Tibial nerve (tissue), 3 donors: ENCODE measurements at regions not wholly inside any gene's neighbourhood (a gene's known extent, or its start where the extent isn't known, plus 50 kb on each side); places are given as distances from the start of the nearest gene placed in this dataset.
"Not testable (repeated sequence)": the region's sequence is repeated elsewhere in the genome, so short reads cannot be mapped to it uniquely, and the experiment has no call there.

ENCODE experiments used
- CTCF ChIP-seq, 5 experiments: fragments of 200-600 bp in 3 of 5; fragments of 450-650 bp in 2 of 5; sonication (generic) in 3 of 5; IDR thresholded peaks; one replicate each; pipeline ENCODE4 v1.5.1; 2016 to 2019; ENCODE audit warnings: antibody characterized with exemption in 5 of 5, mild to moderate bottlenecking in 3 of 5, moderate library complexity in 2 of 5
- POLR2A ChIP-seq, 2 donors: fragments of 450-650 bp; IDR thresholded peaks; one replicate each; pipeline ENCODE4 v1.6.1; 2017; ENCODE audit warnings: antibody characterized with exemption in 2 of 2, mild to moderate bottlenecking in 2 of 2, moderate library complexity in 2 of 2

- not testable (repeated sequence) for TF ChIP-seq POLR2A, CTCF (IDR thresholded peaks at IDR 0.05)
Measured at GRCh38 chr1:238327033-238327432, 436.3 kb upstream of the ZP4 start.
